Ishikawa (cell line): ENCODE measurements at regions not wholly inside any gene's neighbourhood (a gene's known extent, or its start where the extent isn't known, plus 50 kb on each side); places are given as distances from the start of the nearest gene placed in this dataset.

ENCODE experiments used
- CREB1 ChIP-seq: IDR thresholded peaks from 2 replicates; pipeline ENCODE4 v1.6.1; 2012; ENCODE audit warnings: low read depth
- EGR1 ChIP-seq: IDR thresholded peaks from 2 replicates; pipeline ENCODE4 v1.6.1; 2012
- EP300 ChIP-seq: IDR thresholded peaks from 2 replicates; pipeline ENCODE4 v1.6.1; 2012; ENCODE audit warnings: borderline replicate concordance
- FOXM1 ChIP-seq: IDR thresholded peaks from 2 replicates; pipeline ENCODE4 v1.6.1; 2012; ENCODE audit warnings: low read depth, borderline replicate concordance
- NFIC ChIP-seq: IDR thresholded peaks from 2 replicates; pipeline ENCODE4 v1.6.1; 2012
- RAD21 ChIP-seq: IDR thresholded peaks from 2 replicates; pipeline ENCODE4 v1.6.1; 2012; ENCODE audit warnings: low read depth
- REST ChIP-seq: IDR thresholded peaks from 2 replicates; pipeline ENCODE4 v1.6.1; 2012; ENCODE audit warnings: low read depth, mild to moderate bottlenecking
- TAF1 ChIP-seq: IDR thresholded peaks from 2 replicates; pipeline ENCODE4 v1.6.1; 2012; ENCODE audit warnings: low read depth, mild to moderate bottlenecking
- TCF12 ChIP-seq: IDR thresholded peaks from 2 replicates; pipeline ENCODE4 v1.6.1; 2012; ENCODE audit warnings: low read depth
- TEAD4 ChIP-seq: IDR thresholded peaks from 2 replicates; pipeline ENCODE4 v1.6.1; 2012
- YY1 ChIP-seq: IDR thresholded peaks from 2 replicates; pipeline ENCODE4 v1.6.1; 2012; ENCODE audit warnings: low read depth
- ZBTB7A ChIP-seq: IDR thresholded peaks from 2 replicates; pipeline ENCODE4 v1.6.1; 2012; ENCODE audit warnings: low read depth
- TF ChIP-seq, protein P1 (sequence below): IDR thresholded peaks from 2 replicates; pipeline ENCODE4 v1.6.1; 2012
- TF ChIP-seq, protein P2 (sequence below): IDR thresholded peaks from 2 replicates; pipeline ENCODE4 v1.6.1; 2012

DNA sequence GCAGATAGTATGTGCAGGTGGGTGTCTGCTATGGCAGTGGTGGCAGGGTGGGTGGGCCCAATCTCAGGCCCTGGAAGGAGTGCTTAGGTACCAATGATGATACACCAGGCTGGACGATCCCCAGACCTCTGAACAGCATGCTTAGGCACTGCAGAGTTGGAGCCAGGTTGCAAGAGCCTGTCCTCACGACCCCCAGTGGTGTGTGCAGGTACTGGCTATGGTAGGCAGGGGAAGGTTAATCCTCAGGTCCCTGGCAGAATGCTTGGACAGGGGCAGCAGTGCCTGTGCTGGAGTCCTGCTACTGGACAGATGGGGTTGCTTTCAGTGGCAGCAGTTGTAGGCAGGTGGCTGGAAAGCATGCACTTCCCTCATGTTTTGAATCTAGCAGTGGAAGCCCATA lies 100.5 kb upstream of the NEK7 start:
- TF ChIP-seq, protein P1, sequence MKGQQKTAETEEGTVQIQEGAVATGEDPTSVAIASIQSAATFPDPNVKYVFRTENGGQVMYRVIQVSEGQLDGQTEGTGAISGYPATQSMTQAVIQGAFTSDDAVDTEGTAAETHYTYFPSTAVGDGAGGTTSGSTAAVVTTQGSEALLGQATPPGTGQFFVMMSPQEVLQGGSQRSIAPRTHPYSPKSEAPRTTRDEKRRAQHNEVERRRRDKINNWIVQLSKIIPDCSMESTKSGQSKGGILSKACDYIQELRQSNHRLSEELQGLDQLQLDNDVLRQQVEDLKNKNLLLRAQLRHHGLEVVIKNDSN = no peak
- TF ChIP-seq REST (no peak), TCF12 (no peak), RAD21 (no peak; the same call in 1 of the 2 replicates), FOXM1 (no peak), TAF1 (no peak), EGR1 (no peak), CREB1 (no peak), EP300 (no peak), YY1 (no peak), NFIC (no peak), ZBTB7A (no peak), TEAD4 (no peak)
- TF ChIP-seq, protein P2, sequence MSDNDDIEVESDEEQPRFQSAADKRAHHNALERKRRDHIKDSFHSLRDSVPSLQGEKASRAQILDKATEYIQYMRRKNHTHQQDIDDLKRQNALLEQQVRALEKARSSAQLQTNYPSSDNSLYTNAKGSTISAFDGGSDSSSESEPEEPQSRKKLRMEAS = no peak
